Gastrocnemius medialis (tissue), 4 donors: ENCODE measurements at regions not wholly inside any gene's neighbourhood (a gene's known extent, or its start where the extent isn't known, plus 50 kb on each side); places are given as distances from the start of the nearest gene placed in this dataset.

Source experiments
- ATAC-seq, 2 donors: fragments of 150-250 bp; one replicate each; pipeline ENCODE4 v1.9.1; 2016
- DNase-seq, 2 donors: peaks; one replicate each; pipeline ENCODE4 v3.0.0-alpha.2; 2019
- H3K27ac ChIP-seq, 4 donors: fragments of 200-600 bp; sonication (generic); 1 replicate in 1 of 4; 2 replicates in 3 of 4; pipeline ENCODE4 v1.5.1; 2016 to 2018; ENCODE audit warnings: mild to moderate bottlenecking in 2 of 4, moderate library complexity in 1 of 4
- H3K27me3 ChIP-seq, 3 donors: fragments of 200-600 bp; sonication (generic) in 2 of 3; 1 replicate in 1 of 3; 2 replicates in 2 of 3; pipeline versions ENCODE4 v1.5.1 to v1.6.0; 2016 to 2019; ENCODE audit warnings: mild to moderate bottlenecking in 1 of 3, moderate library complexity in 1 of 3
- H3K36me3 ChIP-seq, 2 donors: fragments of 200-600 bp; sonication (generic) in 1 of 2; one replicate each; pipeline ENCODE4 v1.5.1; 2017 to 2018
- H3K4me1 ChIP-seq, 2 donors: fragments of 200-600 bp; sonication (generic) in 1 of 2; one replicate each; pipeline ENCODE4 v1.5.1; 2016 to 2017; ENCODE audit warnings: mild to moderate bottlenecking in 2 of 2
- H3K4me3 ChIP-seq, 4 donors: fragments of 200-600 bp; sonication (generic) in 3 of 4; 1 replicate in 1 of 4; 2 replicates in 3 of 4; pipeline ENCODE4 v1.5.1; 2016 to 2019; ENCODE audit warnings: mild to moderate bottlenecking in 2 of 4
- H3K9me3 ChIP-seq, 3 donors: fragments of 200-600 bp; sonication (generic) in 2 of 3; 1 replicate in 1 of 3; 2 replicates in 2 of 3; pipeline ENCODE4 v1.5.1; 2016 to 2019
- CTCF ChIP-seq, 5 experiments: fragments of 450-650 bp in 3 of 5; fragments of 200-600 bp in 2 of 5; sonication (generic) in 2 of 5; IDR thresholded peaks in 4 of 5; conservative IDR thresholded peaks in 1 of 5; 1 replicate in 4 of 5; 2 replicates in 1 of 5; pipeline ENCODE4 v1.5.1; 2016 to 2019; ENCODE audit warnings: antibody characterized with exemption in 5 of 5, mild to moderate bottlenecking in 3 of 5, moderate library complexity in 3 of 5
- POLR2A ChIP-seq, 2 donors: fragments of 450-650 bp; IDR thresholded peaks; one replicate each; pipeline ENCODE4 v1.6.1; 2017; ENCODE audit warnings: antibody characterized with exemption in 2 of 2, mild to moderate bottlenecking in 2 of 2, moderate library complexity in 2 of 2
- in situ Hi-C, 4 donors: fragments of 200-750 bp; cut with MboI; loops; one replicate each; pipeline versions ENCODE4 v1.15.0 to v1.8.0; 2017; ENCODE audit warnings: low sequenced_read_pairs in 4 of 4
- intact Hi-C: fragments of 100-400 bp; cut with DNase I; formaldehyde crosslinking; loops from one replicate; pipeline ENCODE4 v1.15.1; 2023; ENCODE audit warnings: low total_unique reads

- no peak for DNase-seq
- no peak for ATAC-seq
- H3K4me1 ChIP-seq, result no peaks in the 10 kb centered on the region
- no peaks in the 10 kb centered on the region for H3K9me3 ChIP-seq
- in situ Hi-C loops, result no loop called here
- no peaks in the 10 kb centered on the region for H3K36me3 ChIP-seq
- no peak overlapping the region for H3K4me3 ChIP-seq
- H3K27me3 ChIP-seq, result no peaks in the 10 kb centered on the region
- no peak overlapping the region for H3K27ac ChIP-seq
- TF ChIP-seq POLR2A (IDR thresholded peaks at IDR 0.05) (no peak), CTCF (IDR thresholded peaks at IDR 0.05 in 4 of 5, conservative IDR thresholded peaks at IDR 0.05 in 1 of 5) (no peak)
- intact Hi-C loops, result no loop called here
Measured at GRCh38 chr16:50497592-50497991, 50.6 kb upstream of the NKD1 start.

GRCh38 chr16:50496990-50497389 lies 51.2 kb upstream of the NKD1 start:
- in situ Hi-C loops, result no loop called here
- TF ChIP-seq CTCF (IDR thresholded peaks at IDR 0.05 in 4 of 5, conservative IDR thresholded peaks at IDR 0.05 in 1 of 5), result no peak
- no peak for TF ChIP-seq POLR2A (IDR thresholded peaks at IDR 0.05)
- no peak for ATAC-seq
- no peak overlapping the region for H3K27ac ChIP-seq
- no peaks in the 10 kb centered on the region for H3K27me3 ChIP-seq
- intact Hi-C loops, result no loop called here
- no peaks in the 10 kb centered on the region for H3K36me3 ChIP-seq
- no peaks in the 10 kb centered on the region for H3K4me1 ChIP-seq
- no peak for DNase-seq
- H3K9me3 ChIP-seq, result no peaks in the 10 kb centered on the region
- H3K4me3 ChIP-seq, result no peak overlapping the region

GRCh38 chr16:50495673-50496072 lies 52.5 kb upstream of the NKD1 start:
- Histone ChIP-seq H3K4me1 (no peaks in the 10 kb centered on the region), H3K27ac (no peak overlapping the region), H3K36me3 (no peaks in the 10 kb centered on the region), H3K9me3 (no peaks in the 10 kb centered on the region), H3K4me3 (no peak overlapping the region), H3K27me3 (no peaks in the 10 kb centered on the region)
- DNase-seq, result no peak
- intact Hi-C loops, result no loop called here
- ATAC-seq, result no peak
- in situ Hi-C loops, result no loop called here
- TF ChIP-seq POLR2A (IDR thresholded peaks at IDR 0.05) (no peak), CTCF (IDR thresholded peaks at IDR 0.05 in 4 of 5, conservative IDR thresholded peaks at IDR 0.05 in 1 of 5) (no peak)

- no peak for DNase-seq
- H3K27me3 ChIP-seq, result no peaks in the 10 kb centered on the region
- no peaks in the 10 kb centered on the region for H3K36me3 ChIP-seq
- H3K9me3 ChIP-seq, result no peaks in the 10 kb centered on the region
- H3K4me3 ChIP-seq, result no peak overlapping the region
- no peaks in the 10 kb centered on the region for H3K4me1 ChIP-seq
- in situ Hi-C loops, result no loop called here
- no peak for ATAC-seq
- no peak overlapping the region for H3K27ac ChIP-seq
- TF ChIP-seq POLR2A (IDR thresholded peaks at IDR 0.05), result no peak
- no peak for TF ChIP-seq CTCF (IDR thresholded peaks at IDR 0.05 in 4 of 5, conservative IDR thresholded peaks at IDR 0.05 in 1 of 5)
- intact Hi-C loops, result no loop called here
Measured at GRCh38 chr16:50494501-50495491, 53.4 kb upstream of the NKD1 start.
